HFFc6 (cell line): ENCODE measurements at regions not wholly inside any gene's neighbourhood (a gene's known extent, or its start where the extent isn't known, plus 50 kb on each side); places are given as distances from the start of the nearest gene placed in this dataset.

Experiments used
- DNase-seq: peaks from one replicate; pipeline ENCODE4 v3.0.0-alpha.2; 2018
- H3K27ac Mint-ChIP-seq: 2 replicates; pipeline ENCODE4 v1.8.0; 2020; ENCODE audit warnings: mild to moderate bottlenecking, mixed read lengths
- H3K27me3 Mint-ChIP-seq: 2 replicates; pipeline ENCODE4 v1.8.0; 2021; ENCODE audit warnings: mild to moderate bottlenecking, moderate library complexity, mixed read lengths; ENCODE audit not compliant: insufficient read depth
- H3K36me3 Mint-ChIP-seq: 2 replicates; pipeline ENCODE4 v1.8.0; 2021; ENCODE audit warnings: low read depth, mixed read lengths
- H3K4me1 Mint-ChIP-seq: 2 replicates; pipeline ENCODE4 v1.8.0; 2020; ENCODE audit warnings: low read depth, mixed read lengths
- H3K4me3 Mint-ChIP-seq: 2 replicates; pipeline ENCODE4 v1.8.0; 2020; ENCODE audit warnings: mild to moderate bottlenecking, moderate library complexity, mixed read lengths
- H3K9me3 Mint-ChIP-seq: 2 replicates; pipeline ENCODE4 v1.8.0; 2020; ENCODE audit warnings: mild to moderate bottlenecking, mixed read lengths
- TF ChIP-seq, protein P1 (sequence below): fragments of 200-600 bp; sonication (generic); IDR thresholded peaks from 2 replicates; pipeline ENCODE4 v1.5.0; 2021; ENCODE audit warnings: antibody characterized with exemption, mild to moderate bottlenecking

DNA sequence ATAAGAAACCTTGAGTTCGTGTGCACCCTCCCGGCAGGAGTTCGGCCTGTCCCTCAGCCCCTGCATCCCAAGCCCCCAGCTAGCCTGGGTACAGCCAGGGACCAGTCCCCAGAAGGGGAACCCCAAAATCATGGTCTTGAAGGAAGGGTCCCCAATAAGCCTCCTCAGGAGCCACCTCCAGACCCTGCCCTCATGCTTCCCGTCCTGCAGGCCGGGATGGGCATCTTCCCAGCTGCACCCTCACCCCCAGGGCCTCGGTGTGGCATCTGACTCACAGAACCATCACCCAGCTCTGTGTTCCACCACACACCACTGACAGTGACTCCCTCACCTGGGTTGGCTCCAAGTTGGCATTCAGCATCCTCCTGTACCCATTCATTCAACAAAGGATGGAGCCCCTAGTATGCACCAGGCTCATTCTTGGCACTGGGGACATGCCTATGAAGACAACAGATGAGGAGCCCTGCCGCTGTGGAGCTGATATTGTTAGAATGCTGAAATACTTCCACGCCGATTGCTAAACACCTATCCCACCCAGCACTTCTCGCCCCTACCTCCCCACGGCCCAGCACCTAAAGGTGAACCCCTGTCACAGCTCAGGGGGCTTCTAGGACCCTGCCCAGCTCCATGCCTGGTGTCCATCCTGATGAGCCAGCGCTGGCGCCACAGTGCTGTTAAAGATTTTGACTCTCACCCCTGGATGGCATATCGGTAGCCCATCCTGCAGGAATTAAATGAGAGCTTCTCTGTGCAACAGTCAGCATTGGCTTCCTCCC lies 77.8 kb downstream of the BUD13 start:
- Mint-ChIP-seq H3K27ac (no peak overlapping the region), H3K36me3 (no peaks in the 10 kb centered on the region), H3K4me3 (no peak overlapping the region), H3K9me3 (no peaks in the 10 kb centered on the region), H3K27me3 (peaks cover 28% of the 10 kb centered on the region), H3K4me1 (peaks cover 6% of the 10 kb centered on the region)
- TF ChIP-seq, protein P1, sequence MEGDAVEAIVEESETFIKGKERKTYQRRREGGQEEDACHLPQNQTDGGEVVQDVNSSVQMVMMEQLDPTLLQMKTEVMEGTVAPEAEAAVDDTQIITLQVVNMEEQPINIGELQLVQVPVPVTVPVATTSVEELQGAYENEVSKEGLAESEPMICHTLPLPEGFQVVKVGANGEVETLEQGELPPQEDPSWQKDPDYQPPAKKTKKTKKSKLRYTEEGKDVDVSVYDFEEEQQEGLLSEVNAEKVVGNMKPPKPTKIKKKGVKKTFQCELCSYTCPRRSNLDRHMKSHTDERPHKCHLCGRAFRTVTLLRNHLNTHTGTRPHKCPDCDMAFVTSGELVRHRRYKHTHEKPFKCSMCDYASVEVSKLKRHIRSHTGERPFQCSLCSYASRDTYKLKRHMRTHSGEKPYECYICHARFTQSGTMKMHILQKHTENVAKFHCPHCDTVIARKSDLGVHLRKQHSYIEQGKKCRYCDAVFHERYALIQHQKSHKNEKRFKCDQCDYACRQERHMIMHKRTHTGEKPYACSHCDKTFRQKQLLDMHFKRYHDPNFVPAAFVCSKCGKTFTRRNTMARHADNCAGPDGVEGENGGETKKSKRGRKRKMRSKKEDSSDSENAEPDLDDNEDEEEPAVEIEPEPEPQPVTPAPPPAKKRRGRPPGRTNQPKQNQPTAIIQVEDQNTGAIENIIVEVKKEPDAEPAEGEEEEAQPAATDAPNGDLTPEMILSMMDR = no peak
- no peak for DNase-seq

DNA sequence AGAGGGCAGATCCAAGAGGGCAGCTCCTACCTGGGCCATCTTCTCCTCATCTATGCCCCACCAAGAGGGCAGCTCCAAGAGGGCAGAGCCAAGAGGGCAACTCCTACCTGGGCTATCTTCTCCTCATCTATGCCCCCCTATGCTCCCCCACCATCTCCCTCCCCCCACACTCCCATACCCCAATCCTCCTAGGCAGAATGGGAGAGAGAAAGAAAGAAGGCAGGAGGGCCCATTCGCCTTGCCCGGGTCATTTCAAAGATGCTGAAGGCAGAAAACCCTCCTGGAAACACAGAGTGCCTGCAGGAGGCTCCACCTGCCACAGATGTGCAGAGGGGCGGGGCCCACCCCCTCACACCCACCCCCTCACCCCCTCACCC lies 78.5 kb downstream of the BUD13 start:
- no peaks in the 10 kb centered on the region for H3K36me3 Mint-ChIP-seq
- H3K27me3 Mint-ChIP-seq = peaks cover 24% of the 10 kb centered on the region
- TF ChIP-seq, protein P1 = no peak
- no peak overlapping the region for H3K4me3 Mint-ChIP-seq
- no peak for DNase-seq
- H3K27ac Mint-ChIP-seq = no peak overlapping the region
- H3K9me3 Mint-ChIP-seq = no peaks in the 10 kb centered on the region
- H3K4me1 Mint-ChIP-seq = peaks cover 6% of the 10 kb centered on the region

DNA sequence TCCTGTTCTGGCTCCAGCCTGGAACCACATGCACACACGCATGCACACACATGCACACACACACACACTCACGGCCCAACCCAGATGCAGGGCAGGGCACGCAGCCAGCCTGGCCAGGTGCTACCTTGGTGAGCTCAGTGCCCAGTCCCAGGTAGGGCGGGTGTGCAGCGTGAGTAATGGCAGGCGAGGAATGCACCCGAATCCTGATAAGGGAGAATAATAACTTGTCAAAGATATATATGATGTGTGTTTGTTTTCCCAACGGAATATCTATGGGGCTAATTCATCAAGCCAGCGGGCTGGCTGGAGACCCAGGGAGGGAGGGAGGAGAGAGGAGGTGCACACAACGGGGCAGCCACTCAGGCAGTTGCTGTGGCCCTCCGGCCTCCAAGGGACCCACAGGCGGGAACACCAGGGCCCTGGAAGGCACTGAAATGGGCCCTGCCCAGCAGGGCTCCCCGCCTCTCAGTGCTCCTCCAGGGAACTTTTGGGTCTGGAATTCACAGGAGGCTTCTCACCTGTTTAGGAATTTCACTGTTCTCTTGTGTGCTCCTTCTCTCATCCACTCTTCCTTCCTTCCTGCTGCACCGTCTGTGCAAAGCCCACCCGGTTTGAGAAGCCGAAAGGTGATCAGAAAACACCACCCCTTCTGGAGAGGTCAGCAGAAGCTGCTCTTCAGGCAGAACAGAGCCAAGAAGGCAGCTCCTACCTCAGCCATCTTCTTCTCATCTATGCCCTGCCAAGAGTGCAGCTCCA lies 79.0 kb downstream of the BUD13 start:
- H3K27me3 Mint-ChIP-seq = peaks cover 25% of the 10 kb centered on the region
- TF ChIP-seq, protein P1 = no peak
- H3K27ac Mint-ChIP-seq = no peak overlapping the region
- no peaks in the 10 kb centered on the region for H3K9me3 Mint-ChIP-seq
- H3K36me3 Mint-ChIP-seq = no peaks in the 10 kb centered on the region
- DNase-seq = no peak
- no peak overlapping the region for H3K4me3 Mint-ChIP-seq
- peaks cover 6% of the 10 kb centered on the region for H3K4me1 Mint-ChIP-seq

DNA sequence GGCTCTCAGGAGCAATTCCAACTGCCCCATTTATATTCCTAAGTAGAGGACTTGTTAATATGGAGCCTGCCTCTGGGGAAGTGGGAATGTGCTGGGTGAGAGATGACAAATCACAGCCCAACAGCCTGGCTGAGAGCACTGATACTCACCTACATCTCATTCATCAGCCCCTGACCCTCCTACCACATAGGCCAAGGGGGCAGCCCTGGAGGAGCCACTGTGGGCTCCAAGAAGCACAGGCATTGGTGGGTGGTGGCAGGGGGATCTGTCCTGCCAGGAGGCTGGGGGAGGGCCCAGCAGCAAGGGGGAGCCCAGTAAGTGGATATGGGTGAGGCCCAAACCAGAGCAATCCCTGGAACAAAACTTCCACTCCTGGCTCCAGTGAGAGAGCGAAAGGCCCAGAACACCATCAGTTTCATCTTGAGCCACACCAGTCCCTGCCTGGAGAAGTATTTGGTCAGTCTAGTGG lies 79.7 kb downstream of the BUD13 start:
- Mint-ChIP-seq H3K4me1 (peaks cover 6% of the 10 kb centered on the region), H3K27ac (no peak overlapping the region), H3K4me3 (no peak overlapping the region), H3K27me3 (peaks cover 25% of the 10 kb centered on the region), H3K36me3 (no peaks in the 10 kb centered on the region), H3K9me3 (no peaks in the 10 kb centered on the region)
- TF ChIP-seq, protein P1 = no peak
- DNase-seq = no peak

DNA sequence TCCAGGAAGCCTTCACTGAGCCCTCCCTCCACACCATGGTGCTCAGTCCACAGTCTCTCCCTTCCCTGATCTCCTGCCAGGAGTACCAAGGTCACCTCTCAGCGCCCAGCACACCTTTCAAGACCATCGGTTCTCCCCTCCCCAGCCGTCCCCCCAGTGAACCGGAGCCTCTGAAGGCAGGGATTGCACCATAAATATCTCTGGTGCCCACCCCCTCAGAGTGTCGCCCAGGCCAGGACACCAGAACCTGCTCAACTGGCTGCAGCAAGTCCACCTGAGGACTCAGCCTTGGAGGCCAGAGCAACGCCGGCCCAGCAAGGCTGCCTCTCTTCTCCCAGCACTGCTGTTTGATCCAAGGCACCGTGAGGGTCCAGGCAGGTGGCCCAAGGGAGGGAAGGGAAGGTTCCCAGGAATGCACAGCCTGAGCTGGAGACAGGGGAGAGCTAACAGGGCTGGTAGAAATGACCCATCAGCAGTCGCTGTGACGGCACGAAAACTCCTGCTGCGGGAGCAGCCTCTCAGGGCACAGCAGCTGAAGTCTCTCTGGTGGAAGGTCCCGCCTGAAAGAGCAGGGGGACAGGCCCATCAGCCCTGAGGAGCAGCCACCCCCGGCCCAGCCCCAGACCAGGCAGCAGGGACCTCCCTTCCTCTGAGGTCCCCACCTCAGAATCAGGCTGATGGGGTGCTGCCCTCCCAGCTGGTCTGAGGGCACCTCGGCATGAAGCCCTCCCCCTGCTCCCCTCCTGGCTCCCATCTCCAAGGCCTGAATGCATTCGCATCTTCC lies 80.3 kb downstream of the BUD13 start:
- Mint-ChIP-seq H3K9me3 (no peaks in the 10 kb centered on the region), H3K4me3 (no peak overlapping the region), H3K27ac (no peak overlapping the region), H3K4me1 (peaks cover 6% of the 10 kb centered on the region), H3K27me3 (peaks cover 23% of the 10 kb centered on the region), H3K36me3 (no peaks in the 10 kb centered on the region)
- TF ChIP-seq, protein P1 = no peak
- no peak for DNase-seq
